Stimulated activated CD4-positive, alpha-beta T cell treated with anti-CD3 and anti-CD28 coated beads, TNF-alpha, amount 100 ng/mL, for 24 hours (primary cell): ENCODE measurements at regions not wholly inside any gene's neighbourhood (a gene's known extent, or its start where the extent isn't known, plus 50 kb on each side); places are given as distances from the start of the nearest gene placed in this dataset.
A peak's percentile ranks its signal among the peaks of the same experiment; 100 is the strongest.

Source experiments
- DNase-seq, 3 experiments: peaks; one replicate each; pipeline ENCODE4 v3.0.0-alpha.2; 2020; ENCODE audit warnings: low read depth in 3 of 3

DNA sequence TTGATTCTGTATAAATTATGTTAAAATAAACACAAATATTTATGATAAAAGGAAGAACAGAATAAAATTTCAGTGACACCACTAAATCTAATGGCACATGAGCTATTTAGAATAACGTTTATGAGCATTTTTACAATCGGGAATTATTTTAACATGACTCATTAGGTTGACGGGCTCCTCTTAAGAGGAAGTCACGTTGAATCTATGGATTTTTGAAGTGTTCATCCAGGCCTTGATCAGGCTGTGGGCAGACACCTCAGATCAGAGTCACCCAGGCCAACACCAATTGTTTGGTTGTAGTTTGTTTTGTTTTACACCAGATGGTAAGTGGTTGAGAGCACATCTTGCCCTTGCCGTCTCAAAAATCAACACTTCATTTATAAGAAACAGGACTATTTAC lies 257.8 kb downstream of the FOXO1 start:
- DNase-seq, result no peak

DNA sequence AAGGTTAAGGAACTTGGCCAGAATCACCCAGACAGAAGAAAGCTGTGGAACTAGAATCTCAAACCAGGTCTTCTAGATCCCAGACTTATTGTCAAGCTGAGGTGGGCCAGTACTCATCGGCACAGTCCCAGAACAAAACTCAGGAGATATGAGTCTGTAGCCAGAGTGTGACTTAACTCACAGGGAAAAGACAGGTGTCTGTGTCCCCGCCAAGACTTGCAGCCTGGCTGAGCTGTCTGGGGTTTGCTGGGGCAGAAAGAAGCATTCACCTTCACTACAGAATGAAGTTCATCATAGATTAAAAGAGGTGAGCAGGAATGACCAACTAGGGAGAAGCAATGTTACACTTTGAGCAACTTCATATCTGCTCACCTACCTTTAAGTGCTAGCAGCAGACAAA lies 257.2 kb downstream of the FOXO1 start:
- no peak for DNase-seq

DNA sequence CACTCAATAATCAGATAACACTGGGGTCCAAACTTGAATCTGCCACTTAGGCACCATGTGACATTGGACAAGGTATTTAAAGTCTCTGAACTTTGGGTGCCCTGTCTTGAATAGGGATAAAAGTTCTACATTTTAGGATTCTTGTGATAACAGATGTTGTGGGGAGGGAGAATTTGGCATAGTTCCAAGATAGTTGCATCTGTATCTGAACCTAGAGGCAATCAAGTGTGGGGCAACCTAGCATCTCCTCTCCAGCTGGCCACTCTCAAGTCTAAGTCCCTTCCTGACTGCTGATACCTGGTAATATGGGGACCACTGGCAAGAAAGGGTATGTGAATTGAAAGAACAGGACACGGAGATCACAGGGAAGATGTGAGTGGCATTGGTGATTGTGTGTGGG lies 256.1 kb downstream of the FOXO1 start:
- no peak for DNase-seq

DNA sequence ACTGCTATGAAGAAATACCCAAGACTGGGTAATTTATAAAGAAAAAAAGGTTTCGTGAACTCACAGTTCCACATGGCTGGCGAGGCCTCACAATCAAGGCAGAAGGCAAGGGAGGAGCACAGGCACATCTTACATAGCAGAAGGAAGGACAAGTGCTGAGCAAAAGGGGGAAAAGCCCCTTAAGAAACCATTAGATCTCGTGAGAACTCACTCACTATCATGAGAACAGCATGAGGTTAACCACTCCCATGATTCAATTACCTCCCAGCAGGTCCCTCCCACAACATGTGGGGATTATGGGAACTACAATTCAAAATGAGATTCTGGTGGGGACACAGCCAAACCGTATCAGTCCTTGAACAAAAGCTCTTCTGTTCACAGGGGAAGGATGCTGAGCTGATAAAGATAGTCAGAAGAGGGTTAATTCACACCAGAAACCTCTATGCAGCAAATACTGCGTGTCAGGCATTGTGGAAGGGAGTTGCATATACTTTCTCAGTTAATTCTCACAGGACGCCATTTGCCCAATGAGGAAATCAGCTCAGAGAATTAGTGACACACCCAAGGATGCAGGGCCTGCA lies 246.2 kb downstream of the FOXO1 start:
- no peak for DNase-seq

DNA sequence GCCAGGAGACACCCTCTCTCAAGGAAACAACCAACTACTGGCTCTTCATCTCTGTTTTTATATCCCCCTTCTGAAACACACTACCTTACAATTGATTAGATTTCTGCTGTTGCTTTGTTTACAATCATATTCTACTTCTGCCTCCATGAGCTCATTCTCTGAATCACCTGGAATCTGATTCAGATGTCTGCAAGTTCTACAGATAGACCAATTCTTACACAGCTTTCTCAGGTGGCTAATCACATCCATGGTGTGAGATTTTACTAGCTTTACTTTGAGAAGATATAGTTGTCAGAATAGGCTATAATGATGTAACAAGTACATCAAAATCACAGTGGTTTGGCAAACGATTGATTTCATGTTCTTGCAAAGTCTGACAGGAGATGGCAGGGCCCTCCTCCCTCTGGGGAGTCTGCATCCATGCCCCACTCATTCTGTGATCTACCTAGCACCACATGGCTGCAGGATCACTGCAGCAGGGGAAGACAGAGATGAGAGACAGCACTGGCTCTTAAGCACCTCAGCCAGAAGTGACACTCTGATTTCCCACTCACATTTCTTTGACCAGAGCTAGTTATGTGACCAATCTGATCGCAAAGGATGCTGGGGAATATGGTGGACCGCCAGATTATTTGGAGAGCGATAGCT lies 243.7 kb downstream of the FOXO1 start:
- no peak for DNase-seq

DNA sequence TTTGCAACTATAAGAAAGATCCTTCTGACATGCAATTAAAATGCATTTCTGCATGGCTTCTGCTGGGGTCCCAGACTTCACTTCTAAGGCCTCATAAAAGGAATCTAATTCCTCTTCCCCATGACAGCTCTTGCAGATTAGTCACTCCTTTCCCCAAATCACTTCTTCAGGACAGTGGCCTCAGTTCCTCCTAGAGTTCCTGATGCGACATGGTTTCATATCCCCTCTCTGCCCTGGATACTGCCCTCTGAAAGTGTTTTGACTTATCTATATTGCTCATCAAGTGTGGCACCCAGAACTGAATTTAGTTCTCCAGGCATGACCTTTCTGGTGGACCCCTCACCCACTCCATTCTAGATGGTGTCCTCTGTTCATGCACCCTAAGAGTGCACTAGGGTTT lies 238.1 kb downstream of the FOXO1 start:
- no peak for DNase-seq

DNA sequence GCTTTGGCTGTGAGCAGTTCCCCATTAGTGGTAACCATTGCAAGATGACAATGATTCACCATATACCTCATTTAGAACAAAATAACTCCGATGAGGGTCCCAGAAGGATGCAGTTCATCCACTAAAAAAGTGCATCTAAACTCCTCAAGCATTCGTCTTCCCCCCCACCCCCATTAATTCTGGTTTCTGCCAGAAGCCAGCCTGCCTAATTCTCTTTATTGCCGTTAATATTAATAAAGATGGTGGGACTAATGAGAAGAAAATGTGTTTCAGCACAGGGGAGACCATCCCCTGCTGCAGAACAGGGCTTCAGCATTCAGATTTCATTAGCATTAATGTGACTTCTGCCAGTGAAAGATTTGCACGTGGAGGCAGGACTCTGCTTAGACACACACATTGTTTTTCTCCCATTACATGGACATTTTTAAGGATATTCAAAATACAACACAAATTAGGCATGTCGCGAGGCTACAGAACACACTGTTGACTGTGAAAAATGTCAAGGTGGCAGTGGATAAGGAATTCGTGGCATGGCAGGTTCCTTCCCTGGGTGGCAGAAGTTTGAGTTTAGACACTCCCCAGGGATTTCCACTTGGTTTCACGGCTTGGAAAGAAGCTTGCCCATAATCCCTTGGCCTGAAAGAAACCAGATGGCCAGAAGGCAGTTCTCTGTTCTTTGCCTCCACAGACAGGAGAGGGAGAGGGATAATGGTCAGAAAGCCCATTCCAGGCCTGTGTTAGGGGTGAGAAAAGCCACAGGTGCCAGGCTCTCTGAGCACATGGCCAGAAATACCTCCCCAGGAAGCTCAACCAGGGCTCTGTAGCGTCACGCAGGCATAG lies 236.5 kb downstream of the FOXO1 start:
- DNase-seq, result no peak

DNA sequence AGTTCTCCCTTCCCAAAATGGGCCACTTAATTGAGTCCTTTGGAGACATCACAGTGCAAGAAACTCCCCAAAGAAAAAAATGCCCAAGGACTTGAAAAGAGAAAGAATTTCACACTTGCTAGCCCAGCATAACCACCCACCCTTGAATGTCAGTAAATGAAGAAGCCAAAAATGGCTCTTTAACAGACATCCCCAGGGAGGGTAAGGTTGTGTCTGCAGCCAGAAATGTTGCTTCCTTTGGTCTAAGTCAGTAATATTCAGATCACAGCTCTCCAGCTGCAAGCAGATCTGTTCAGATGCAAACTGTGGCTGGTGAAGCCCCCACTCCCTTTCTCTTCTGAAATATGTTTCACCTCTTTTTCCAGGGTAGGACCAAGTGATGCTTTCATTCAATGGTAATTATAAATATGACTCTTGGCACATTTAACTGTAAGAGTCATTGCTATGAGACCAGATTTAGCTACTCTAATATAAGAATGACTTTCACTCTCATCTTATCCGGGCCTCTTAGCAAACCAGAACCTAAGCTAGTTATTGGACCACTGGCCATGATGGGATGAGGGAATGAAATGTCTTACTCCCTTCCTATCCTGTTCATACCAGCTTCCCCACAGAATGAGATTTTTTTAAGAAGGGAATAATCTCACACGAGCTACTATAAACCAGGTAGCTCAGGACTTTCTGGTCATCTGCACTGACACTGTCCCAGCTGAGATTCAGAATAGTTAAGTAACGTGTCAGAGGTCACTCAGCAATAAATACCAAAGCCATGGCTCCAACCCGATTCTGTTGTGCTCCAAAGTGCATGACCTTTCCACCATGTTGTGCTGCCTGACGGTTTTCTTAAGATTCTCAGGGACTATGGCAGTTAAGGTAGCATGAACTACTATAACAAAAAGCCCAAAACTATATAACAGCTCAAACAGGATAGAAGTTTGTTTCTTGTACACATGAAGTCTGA lies 234.1 kb downstream of the FOXO1 start:
- DNase-seq, result no peak

DNA sequence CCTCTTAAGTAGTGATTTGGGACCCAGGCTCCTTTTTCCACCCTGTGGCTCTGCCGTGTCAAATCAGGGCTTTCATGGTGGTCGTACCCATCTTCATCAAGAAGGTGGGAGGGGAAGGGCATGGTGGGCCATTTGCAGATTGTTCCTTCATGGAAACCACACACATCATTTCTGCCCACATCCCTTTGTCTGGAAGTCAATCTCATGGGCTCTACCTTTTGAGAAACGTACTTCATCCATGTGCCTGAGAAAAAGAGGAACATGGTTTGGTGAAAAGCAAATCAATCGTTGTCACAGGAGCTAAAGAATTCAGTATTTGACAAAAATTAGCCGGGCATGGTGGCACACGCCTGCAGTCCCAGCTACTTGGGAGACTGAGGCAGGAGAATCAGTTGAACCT lies 233.4 kb downstream of the FOXO1 start:
- DNase-seq, result no peak

DNA sequence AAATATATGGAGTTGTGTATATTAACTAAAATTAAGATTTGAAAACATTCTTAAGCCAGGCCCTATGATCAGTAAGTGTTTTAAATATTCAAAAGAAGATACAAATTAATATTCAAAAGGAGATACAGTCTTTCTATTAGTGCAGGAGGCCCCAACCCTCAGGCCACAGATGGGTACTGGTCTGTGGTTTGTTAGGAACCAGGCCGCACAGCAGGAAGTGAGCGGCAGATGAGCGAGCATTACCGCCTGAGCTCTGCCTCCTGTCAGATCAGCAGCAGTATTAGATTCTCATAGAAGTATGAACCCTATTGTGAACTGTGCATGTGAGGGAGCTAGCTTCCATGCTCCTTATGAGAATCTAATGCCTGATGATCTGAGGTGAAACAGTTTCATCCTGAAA lies 232.9 kb downstream of the FOXO1 start:
- peak in 1 of 3 experiments; percentile 30 for DNase-seq

DNA sequence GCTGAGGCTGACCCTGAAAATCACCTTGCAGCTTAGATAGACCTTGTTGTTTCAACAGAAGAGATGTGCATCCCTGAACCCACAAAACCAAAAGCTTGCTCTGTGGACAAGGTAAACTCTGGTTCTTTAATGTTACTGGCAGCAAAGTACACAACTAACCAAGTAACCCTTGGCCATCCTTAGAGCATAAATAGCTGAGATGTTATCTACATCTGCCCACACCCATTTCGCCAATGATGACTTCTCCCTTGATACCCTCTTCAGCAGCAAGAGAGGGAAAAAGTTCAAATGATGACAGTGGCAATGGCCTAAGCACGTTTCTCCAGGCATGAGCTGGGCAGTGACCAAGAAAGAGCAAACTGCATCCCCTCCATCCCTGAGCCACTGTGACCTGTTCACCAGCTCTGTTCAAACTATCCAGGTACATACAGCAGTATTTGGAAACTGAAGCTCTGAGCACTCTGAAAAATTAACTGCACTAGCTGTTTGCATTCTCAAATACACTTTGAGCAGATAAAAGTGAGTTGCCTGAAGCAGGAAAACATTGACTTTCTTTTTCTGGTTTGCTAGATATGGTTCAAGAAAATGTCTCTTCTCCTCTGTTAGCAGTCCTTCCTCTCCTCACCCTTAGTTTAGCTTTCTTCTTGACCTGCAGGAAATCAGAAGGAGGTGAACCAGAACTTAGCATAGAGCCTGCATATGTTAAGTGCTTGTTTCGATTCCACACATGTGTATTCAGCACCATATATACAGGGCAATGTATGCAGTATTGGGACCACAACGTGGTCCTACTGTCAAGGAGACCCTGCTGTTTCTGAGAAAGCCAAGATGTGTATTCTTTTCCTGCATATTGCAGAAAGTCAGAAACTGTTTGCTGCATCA lies 231.7 kb downstream of the FOXO1 start:
- DNase-seq, result no peak

DNA sequence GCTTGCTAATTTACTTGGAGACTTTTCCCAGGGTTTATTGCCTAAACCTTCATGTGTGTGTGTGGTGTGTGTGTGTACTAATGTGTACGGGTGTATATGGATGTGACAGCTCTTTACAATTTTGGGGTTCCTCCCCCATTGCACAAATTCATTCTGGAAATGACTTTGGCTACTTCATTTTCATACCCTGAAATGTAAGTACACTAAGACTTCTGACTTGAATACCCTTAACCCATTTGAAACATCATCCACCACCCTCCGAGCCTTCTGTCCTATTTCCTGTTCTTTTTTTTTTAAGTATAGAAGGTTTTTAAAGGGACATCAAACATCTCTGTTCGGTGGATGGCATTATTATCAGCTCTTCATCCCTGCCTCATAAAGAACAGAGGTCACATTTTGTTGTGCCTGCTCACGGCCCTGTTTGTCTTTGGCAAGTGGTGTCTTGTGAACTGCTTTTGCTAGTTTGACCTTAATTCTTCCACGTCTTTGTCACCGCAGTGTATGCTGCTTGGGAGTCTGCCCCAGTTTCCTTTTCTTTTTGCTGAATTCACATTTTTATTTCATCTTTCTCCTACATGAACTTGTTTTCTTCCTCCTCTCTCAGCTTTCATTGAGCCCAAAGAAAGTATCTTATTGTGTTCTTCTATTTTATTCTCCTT lies 228.3 kb downstream of the FOXO1 start:
- DNase-seq, result no peak

DNA sequence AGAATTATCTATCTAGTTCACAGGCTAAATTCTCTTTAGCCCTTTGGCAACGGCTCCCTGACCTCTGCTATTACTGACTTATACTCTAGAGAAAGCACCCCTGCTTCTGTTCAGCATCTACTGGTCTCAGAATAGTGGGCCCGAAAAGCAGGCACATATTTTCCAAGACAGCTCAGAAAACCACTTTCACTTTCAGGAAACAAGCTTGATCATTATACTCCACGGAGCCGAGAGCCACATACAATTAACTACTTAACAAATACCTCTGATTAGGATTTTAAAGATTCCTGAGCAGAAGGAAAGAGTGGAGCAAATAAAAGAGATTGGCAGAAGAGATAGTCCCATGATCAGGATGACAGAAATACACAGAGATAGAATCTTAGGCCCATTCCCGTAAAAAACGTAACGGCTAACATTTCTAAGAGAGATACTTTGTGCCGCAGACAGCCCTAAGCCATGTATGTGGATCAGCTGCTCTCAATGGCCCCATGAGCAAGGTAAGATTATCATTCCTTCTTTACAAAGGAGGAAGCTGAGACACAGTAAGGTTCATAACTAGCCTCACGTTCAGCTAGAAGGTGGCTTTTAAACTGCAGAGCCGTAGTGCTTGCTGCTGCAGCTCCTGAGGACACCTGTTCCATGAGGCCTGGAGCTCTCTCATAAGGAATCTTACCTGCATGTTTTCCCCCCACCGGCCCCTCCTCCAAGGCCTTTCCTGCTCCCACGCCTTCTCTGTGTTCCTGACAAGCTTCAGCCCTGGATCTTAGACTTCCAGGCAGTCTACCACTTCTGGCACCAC lies 227.2 kb downstream of the FOXO1 start:
- peak in 2 of 3 experiments; percentile 16 to 26 for DNase-seq

DNA sequence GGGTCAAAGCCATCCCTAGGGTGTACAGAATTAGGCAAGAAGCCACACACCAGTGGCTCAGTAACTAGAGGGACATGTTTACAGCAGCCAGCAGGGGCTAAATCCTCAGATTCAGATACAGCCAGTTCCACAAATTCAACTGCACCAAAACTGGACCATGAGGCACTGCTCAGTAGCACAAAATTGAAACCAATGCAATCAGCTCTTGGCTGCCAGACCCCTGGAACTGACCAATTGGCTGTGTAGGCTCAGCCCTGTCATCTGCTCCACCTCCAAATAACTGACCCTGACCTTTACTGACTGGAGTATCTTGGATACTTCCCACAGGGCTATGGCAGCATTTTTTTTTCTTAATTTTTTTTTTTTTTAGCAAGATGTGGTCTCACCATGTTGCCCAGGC lies 226.5 kb downstream of the FOXO1 start:
- no peak for DNase-seq

DNA sequence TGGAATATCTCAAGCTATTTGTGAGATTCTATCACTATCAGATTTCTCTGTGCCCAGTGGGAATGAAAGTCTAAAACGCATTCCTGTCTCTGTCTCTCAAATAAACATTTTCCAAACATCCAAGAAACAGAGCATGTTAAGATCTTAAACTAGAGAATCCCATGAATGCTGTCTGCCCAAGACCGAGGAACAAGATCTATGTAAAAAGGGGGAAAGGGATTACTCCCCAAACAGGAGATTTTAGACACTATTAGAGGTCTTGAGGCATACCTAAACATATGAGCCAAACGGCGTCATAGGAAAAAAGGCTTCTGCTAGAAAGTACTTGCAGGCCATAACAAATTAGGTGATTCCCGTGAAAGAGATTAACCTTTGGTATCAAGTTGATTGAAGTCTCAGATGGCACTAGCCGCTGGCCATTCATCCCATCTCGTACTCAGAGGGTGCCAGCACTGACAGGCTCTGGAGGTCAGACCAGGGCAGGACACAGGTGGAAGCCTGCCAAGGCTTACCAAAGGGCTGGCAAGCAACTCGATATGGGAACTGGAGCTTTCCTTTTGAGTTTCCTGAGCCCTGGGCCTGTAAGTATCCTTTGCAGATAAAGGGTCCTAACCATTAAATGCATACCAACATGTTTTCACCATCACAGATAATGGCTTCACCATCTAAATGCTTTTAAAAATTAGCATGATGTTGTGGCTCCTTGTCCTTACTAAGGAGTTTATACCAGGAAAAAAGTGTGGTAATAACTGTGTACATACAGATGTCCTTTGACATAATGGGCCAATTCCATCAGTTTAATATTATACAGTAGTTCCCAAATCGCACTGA lies 225.2 kb downstream of the FOXO1 start:
- no peak for DNase-seq

DNA sequence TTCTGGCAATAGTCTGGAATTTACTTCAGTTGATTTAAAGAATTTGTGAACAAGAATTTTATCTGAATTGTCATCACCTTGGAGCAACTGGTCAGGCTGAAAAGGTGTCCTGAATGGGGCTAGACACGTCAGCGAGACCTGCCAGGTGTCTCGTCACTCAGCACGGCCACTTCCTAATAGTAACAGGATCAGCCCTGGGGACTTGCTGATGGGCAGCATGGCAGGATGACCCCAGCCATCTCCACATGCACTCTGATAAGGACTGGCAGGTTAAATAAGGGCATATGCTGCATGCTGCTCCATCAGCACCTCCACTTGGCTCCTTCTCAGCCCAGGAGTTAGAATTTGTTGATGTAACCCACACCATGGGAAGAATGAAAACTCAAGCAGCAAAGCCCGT lies 224.2 kb downstream of the FOXO1 start:
- DNase-seq, result no peak

DNA sequence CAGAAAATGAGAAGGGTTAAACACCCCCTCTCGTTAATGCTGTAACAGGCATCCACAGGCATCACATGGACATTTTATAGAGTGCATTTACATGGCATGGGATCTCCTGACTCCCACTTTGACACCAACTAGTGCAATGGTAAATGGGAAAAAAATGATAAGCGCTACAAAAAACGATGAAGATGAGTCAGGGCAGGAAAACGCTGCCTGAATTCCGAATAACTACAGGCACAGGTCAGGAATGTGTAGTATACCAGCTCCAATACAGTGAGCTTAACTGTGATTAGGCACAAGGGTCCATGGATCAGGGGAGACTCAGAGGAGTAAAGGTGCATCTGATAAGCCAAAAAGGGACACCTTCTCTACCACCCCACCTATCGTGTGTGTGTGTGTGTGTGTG lies 223.6 kb downstream of the FOXO1 start:
- DNase-seq, result no peak

DNA sequence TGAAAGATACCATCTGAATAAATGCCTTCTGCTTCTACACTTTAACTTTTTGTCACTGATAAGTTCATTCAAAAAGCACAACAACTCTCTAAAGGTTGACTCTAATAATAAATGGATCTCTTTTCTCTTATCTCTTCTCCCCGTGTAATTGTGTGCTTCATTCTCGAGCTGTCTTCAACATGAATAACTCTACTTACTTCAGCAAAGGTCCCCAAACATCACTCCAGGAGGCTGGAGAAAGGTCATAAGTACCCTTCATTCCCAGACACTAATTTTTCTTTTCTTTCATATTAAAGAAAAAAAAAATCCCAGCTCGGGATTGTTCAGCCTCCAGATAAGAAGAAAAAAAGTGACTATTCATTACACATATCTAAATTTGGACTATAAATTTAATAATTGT lies 222.2 kb downstream of the FOXO1 start:
- DNase-seq, result no peak

DNA sequence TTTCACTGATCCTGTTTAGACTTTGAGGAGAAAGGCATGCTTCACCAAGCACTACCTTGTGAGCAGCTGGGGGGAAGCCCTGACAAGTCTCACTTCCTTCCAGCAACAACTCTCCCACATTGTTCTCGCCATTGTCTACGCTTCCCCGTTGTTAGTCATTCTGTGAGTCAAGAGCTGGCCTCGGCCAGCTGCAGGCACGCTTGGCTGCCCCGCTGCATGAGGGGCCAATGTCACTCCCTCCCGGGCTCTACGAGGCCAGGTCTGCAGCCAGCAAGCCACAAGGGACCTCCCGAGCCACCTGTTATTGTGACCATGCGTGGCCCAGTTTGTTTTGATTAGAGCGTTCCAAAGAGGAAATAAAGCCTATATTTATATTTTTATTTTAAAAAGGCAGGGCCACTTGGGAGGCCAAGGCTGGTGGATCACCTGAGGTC lies 220.9 kb downstream of the FOXO1 start:
- DNase-seq, result no peak
